H1 (cell line): ENCODE measurements at regions not wholly inside any gene's neighbourhood (a gene's known extent, or its start where the extent isn't known, plus 50 kb on each side); places are given as distances from the start of the nearest gene placed in this dataset.

Experiments
- CTCF ChIA-PET: fragments of 300-600 bp; sonication (Branson Sonifier 250); formaldehyde crosslinking; loops from one replicate; lab custom pipeline; 2021; ENCODE audit not compliant: partially characterized antibody; lab: Charles Lee
- POLR2A ChIA-PET: fragments of 300-600 bp; sonication (Branson Sonifier 250); formaldehyde crosslinking; loops from one replicate; lab custom pipeline; 2021; ENCODE audit warnings: inconsistent platforms; ENCODE audit not compliant: partially characterized antibody; lab: Charles Lee
- DNase-seq, 2 experiments: peaks; one replicate each; pipeline versions ENCODE4 v3.0.0 to v3.0.0-alpha.2; 2010 to 2022; ENCODE audit warnings: low spot score in 2 of 2, low read depth in 1 of 2, mixed read lengths in 1 of 2
- FAIRE-seq: peaks from 2 replicates; lab custom pipeline; 2011; peaks lifted over from hg19 to GRCh38; lab: Jason Lieb, UNC
- H2AFZ ChIP-seq: 2 replicates; pipeline ENCODE4 v1.8.1; 2012; ENCODE audit warnings: low read length, inconsistent platforms
- H2AK5ac ChIP-seq: 2 replicates; pipeline ENCODE4 v1.6.1; 2013; ENCODE audit warnings: low read depth, low read length
- H2BK120ac ChIP-seq: replicated peaks from 2 replicates; pipeline ENCODE3; 2013; ENCODE audit warnings: low read depth, low read length, inconsistent platforms
- H2BK12ac ChIP-seq: 2 replicates; pipeline ENCODE4 v1.6.1; 2013; ENCODE audit warnings: low read depth, low read length
- H2BK15ac ChIP-seq: 2 replicates; pipeline ENCODE4 v1.6.1; 2013; ENCODE audit warnings: low read length
- H2BK20ac ChIP-seq: 2 replicates; pipeline ENCODE4 v1.6.1; 2013; ENCODE audit warnings: low read length
- H2BK5ac ChIP-seq: 2 replicates; pipeline ENCODE4 v1.6.1; 2013; ENCODE audit warnings: low read depth, low read length
- H3K14ac ChIP-seq: 2 replicates; pipeline ENCODE4 v1.6.1; 2013; ENCODE audit warnings: inconsistent platforms; ENCODE audit not compliant: insufficient read length
- H3K18ac ChIP-seq: 2 replicates; pipeline ENCODE4 v1.6.1; 2013; ENCODE audit warnings: low read length; ENCODE audit errors: extremely low read depth
- H3K23ac ChIP-seq: 2 replicates; pipeline ENCODE4 v1.6.1; 2013; ENCODE audit warnings: inconsistent platforms; ENCODE audit not compliant: insufficient read length
- H3K23me2 ChIP-seq: 2 replicates; pipeline ENCODE4 v1.6.1; 2013; ENCODE audit warnings: low read depth, low read length
- H3K27ac ChIP-seq: 2 replicates; pipeline ENCODE4 v1.6.1; 2011; ENCODE audit warnings: low read depth, low read length, inconsistent platforms
- H3K27me3 ChIP-seq, 4 experiments: replicated peaks in 1 of 4; 1 replicate in 1 of 4; 2 replicates in 3 of 4; pipeline versions ENCODE4 v1.6.1 to v1.8.1; 2011 to 2013; ENCODE audit warnings: low read length in 3 of 4, mild to moderate bottlenecking in 3 of 4, inconsistent platforms in 2 of 4, mixed read lengths in 2 of 4, moderate library complexity in 1 of 4; ENCODE audit not compliant: control insufficient read depth in 3 of 4, insufficient read depth in 3 of 4; ENCODE audit errors: extremely low read depth in 1 of 4
- H3K36me3 ChIP-seq, 4 experiments: 2 replicates each; pipeline versions ENCODE4 v1.6.1 to v1.8.1; 2011 to 2013; ENCODE audit warnings: mild to moderate bottlenecking in 4 of 4, low read length in 3 of 4, moderate library complexity in 2 of 4, control low read depth in 1 of 4, inconsistent platforms in 1 of 4; ENCODE audit not compliant: insufficient read depth in 4 of 4, control insufficient read depth in 2 of 4
- H3K4ac ChIP-seq: replicated peaks from 2 replicates; pipeline ENCODE3; 2013; ENCODE audit warnings: low read length, low read depth, mixed read lengths, inconsistent platforms; ENCODE audit not compliant: insufficient read length
- H3K4me1 ChIP-seq, 4 experiments: replicated peaks in 1 of 4; 1 replicate in 1 of 4; 2 replicates in 3 of 4; pipeline versions ENCODE4 v1.6.1 to v1.8.1; 2011 to 2013; ENCODE audit warnings: low read length in 3 of 4, inconsistent platforms in 2 of 4, mixed read lengths in 1 of 4; ENCODE audit not compliant: insufficient read depth in 4 of 4, control insufficient read depth in 3 of 4
- H3K4me2 ChIP-seq, 2 experiments: 2 replicates each; pipeline versions ENCODE4 v1.6.1 to v1.8.1; 2011 to 2013; ENCODE audit warnings: low read depth in 2 of 2, low read length in 2 of 2, control low read depth in 1 of 2, inconsistent platforms in 1 of 2, mild to moderate bottlenecking in 1 of 2; ENCODE audit not compliant: insufficient read depth in 1 of 2
- H3K4me3 ChIP-seq, 4 experiments: fragments of 200-600, 300-600 bp in 1 of 4; sonication (generic), shearing (Covaris generic), sonication (Bioruptor Twin) in 1 of 4; 2 replicates each; pipeline versions ENCODE4 v1.5.1 to v1.8.1; 2011 to 2016; ENCODE audit warnings: low read length in 4 of 4, low read depth in 3 of 4, control low read depth in 2 of 4, inconsistent platforms in 2 of 4, mild to moderate bottlenecking in 2 of 4, mixed read lengths in 1 of 4, moderate library complexity in 1 of 4; ENCODE audit not compliant: insufficient read depth in 2 of 4; ENCODE audit errors: extremely low read depth in 1 of 4
- H3K56ac ChIP-seq: replicated peaks from 2 replicates; pipeline ENCODE3; 2013; ENCODE audit warnings: low read depth, mild to moderate bottlenecking, mixed read lengths, low read length, inconsistent platforms; ENCODE audit not compliant: insufficient read length
- H3K79me1 ChIP-seq: 2 replicates; pipeline ENCODE4 v1.6.1; 2013; ENCODE audit warnings: low read depth, low read length, control low read depth
- H3K79me2 ChIP-seq, 2 experiments: 2 replicates each; pipeline versions ENCODE4 v1.6.1 to v1.8.1; 2012 to 2013; ENCODE audit warnings: low read length in 2 of 2, mild to moderate bottlenecking in 2 of 2, inconsistent platforms in 1 of 2; ENCODE audit not compliant: insufficient read depth in 2 of 2, control insufficient read depth in 1 of 2
- H3K9ac ChIP-seq, 4 experiments: replicated peaks in 1 of 4; 1 replicate in 1 of 4; 2 replicates in 3 of 4; pipeline versions ENCODE4 v1.6.1 to v1.8.1; 2011 to 2013; ENCODE audit warnings: low read depth in 3 of 4, low read length in 3 of 4, control low read depth in 2 of 4, mild to moderate bottlenecking in 2 of 4, moderate library complexity in 2 of 4, inconsistent platforms in 1 of 4; ENCODE audit errors: extremely low read depth in 1 of 4
- H3K9me3 ChIP-seq, 2 experiments: 2 replicates each; pipeline versions ENCODE4 v1.6.1 to v1.8.1; 2012 to 2013; ENCODE audit warnings: mild to moderate bottlenecking in 2 of 2, moderate library complexity in 2 of 2, control low read depth in 1 of 2, inconsistent platforms in 1 of 2, low read depth in 1 of 2, low read length in 1 of 2, mixed read lengths in 1 of 2; ENCODE audit not compliant: insufficient read depth in 2 of 2
- H4K20me1 ChIP-seq, 2 experiments: replicated peaks in 1 of 2; 2 replicates each; pipeline versions ENCODE3 to v1.8.1; 2011 to 2013; ENCODE audit warnings: inconsistent platforms in 2 of 2, low read length in 2 of 2, mild to moderate bottlenecking in 1 of 2; ENCODE audit not compliant: insufficient read depth in 2 of 2, control insufficient read depth in 1 of 2
- H4K5ac ChIP-seq: 2 replicates; pipeline ENCODE4 v1.6.1; 2013; ENCODE audit warnings: low read length, low read depth, mixed read lengths, inconsistent platforms; ENCODE audit not compliant: insufficient read length
- H4K8ac ChIP-seq: 2 replicates; pipeline ENCODE4 v1.8.0; 2013; ENCODE audit warnings: mild to moderate bottlenecking, moderate library complexity, low read length, inconsistent platforms; ENCODE audit not compliant: insufficient read depth; ENCODE audit errors: extremely low read depth
- H4K91ac ChIP-seq: replicated peaks from 2 replicates; pipeline ENCODE3; 2013; ENCODE audit warnings: low read length, mixed read lengths, inconsistent platforms; ENCODE audit not compliant: insufficient read length
- BRCA1 ChIP-seq: IDR thresholded peaks from 2 replicates; pipeline ENCODE4 v1.6.1; 2012; ENCODE audit warnings: low read depth, low read length, improper control_type of control experiment
- EP300 ChIP-seq, 2 experiments: IDR thresholded peaks; 1 replicate in 1 of 2; 2 replicates in 1 of 2; pipeline ENCODE4 v1.6.1; 2011 to 2012; ENCODE audit warnings: low read depth in 2 of 2, low read length in 2 of 2, mild to moderate bottlenecking in 2 of 2, borderline replicate concordance in 1 of 2, inconsistent platforms in 1 of 2, moderate library complexity in 1 of 2
- FOSL1 ChIP-seq: IDR thresholded peaks from 2 replicates; pipeline ENCODE4 v1.6.1; 2011; ENCODE audit warnings: mild to moderate bottlenecking, low read depth, low read length, moderate library complexity; ENCODE audit not compliant: insufficient read depth
- JUN ChIP-seq: IDR thresholded peaks from 2 replicates; pipeline ENCODE4 v1.6.1; 2011; ENCODE audit warnings: low read depth, mild to moderate bottlenecking, improper control_type of control experiment, low read length
- KDM4A ChIP-seq: IDR thresholded peaks from one replicate; pipeline ENCODE4 v1.7.1; 2012; ENCODE audit warnings: low read depth, mild to moderate bottlenecking, moderate library complexity, low read length, inconsistent platforms; ENCODE audit not compliant: severe bottlenecking
- PHF8 ChIP-seq: fragments of 200-600 bp; sonication (generic); conservative IDR thresholded peaks from 2 replicates; pipeline ENCODE4 v1.7.1; 2012; ENCODE audit warnings: low read depth, mild to moderate bottlenecking, inconsistent platforms, low read length, moderate library complexity
- TAF7 ChIP-seq: optimal IDR thresholded peaks from 2 replicates; pipeline ENCODE3; 2011; ENCODE audit warnings: low read depth, mild to moderate bottlenecking, inconsistent platforms, low read length, moderate library complexity, borderline replicate concordance
- WGBS, 2 experiments: shearing (Covaris generic) in 1 of 2; methylation state at CpG; one replicate each; pipeline versions ENCODE4 v1.1.6 to v1.1.7; 2013 to 2015; ENCODE audit warnings: low lambda C conversion rate in 2 of 2, mixed read lengths in 2 of 2, inconsistent platforms in 1 of 2, low coverage in 1 of 2, missing lambda C conversion rate in 1 of 2; ENCODE audit not compliant: insufficient replicate concordance in 2 of 2, insufficient coverage in 1 of 2, insufficient read length in 1 of 2; ENCODE audit errors: extremely low coverage in 1 of 2, missing lambda C conversion rate in 1 of 2; 5-methylcytosine and 5-hydroxymethylcytosine counted together

DNA sequence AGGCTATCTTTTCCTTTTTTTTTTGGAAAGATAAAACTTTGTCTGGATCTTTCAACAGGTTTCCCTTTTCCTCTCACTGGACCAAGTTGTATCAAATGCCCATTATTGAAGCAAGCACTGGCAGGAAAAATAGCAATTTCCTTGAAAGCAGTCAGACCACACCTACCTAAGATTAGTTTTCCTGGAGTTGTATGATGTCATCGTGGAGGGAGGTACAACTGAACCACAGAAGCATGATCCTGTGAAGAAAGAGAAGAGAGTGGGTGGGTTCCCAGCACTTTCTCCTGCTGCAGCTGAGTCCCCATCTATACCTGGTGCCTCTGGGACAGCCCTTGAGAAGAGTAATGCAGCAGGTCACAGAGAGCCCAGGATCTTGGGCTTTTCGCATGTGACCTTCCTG is 63.6 kb upstream of the ERCC4 start:
- 92% methylated on average over 2 of the region's 2 CpGs; no CpG with 5 or more reads in 1 of the 2 experiments for WGBS, 2 experiments
- Histone ChIP-seq H4K8ac (no peak overlapping the region), H2BK15ac (no peak overlapping the region), H3K79me1 (no peaks in the 10 kb centered on the region), H3K23ac (no peak overlapping the region), H3K4me1 (no peaks in the 10 kb centered on the region), H2BK12ac (no peak overlapping the region), H3K27me3 (no peaks in the 10 kb centered on the region), H3K27ac (no peak overlapping the region), H4K91ac (no peak overlapping the region), H3K14ac (no peak overlapping the region), H3K23me2 (no peaks in the 10 kb centered on the region), H2BK5ac (no peak overlapping the region), H3K9me3 (no peaks in the 10 kb centered on the region), H4K20me1 (peaks cover 0 to 2% of the 10 kb centered on the region in 2 experiments), H2AK5ac (no peak overlapping the region), H3K9ac (no peak overlapping the region), H3K36me3 (no peaks in the 10 kb centered on the region), H3K18ac (no peak overlapping the region), H2BK120ac (no peak overlapping the region), H2BK20ac (no peak overlapping the region), H3K79me2 (no peaks in the 10 kb centered on the region), H3K4me2 (no peak overlapping the region), H4K5ac (no peak overlapping the region), H2AFZ (no peak overlapping the region), H3K4me3 (no peak overlapping the region), H3K56ac (no peak overlapping the region), H3K4ac (no peak overlapping the region)
- ChIA-PET POLR2A (no interaction called here), CTCF (interaction anchor here (0.6 to 1.2 kb wide), 2 partner anchors 10 to 1618 kb away, joined by 3 to 4 read pairs; no protein-coding TSS in a partner anchor)
- no peak for FAIRE-seq
- TF ChIP-seq TAF7: no peak
- no peak for TF ChIP-seq FOSL1
- no peak for TF ChIP-seq EP300 (IDR thresholded peaks at IDR 0.05; ENCODE audit: borderline replicate concordance in 1 of 2, low read depth in 2 of 2, low read length in 2 of 2)
- no peak for TF ChIP-seq JUN
- no peak for TF ChIP-seq KDM4A
- TF ChIP-seq BRCA1: no peak
- no peak for TF ChIP-seq PHF8
- no peak for DNase-seq
